ENCODE measurements at regions not wholly inside any gene's neighbourhood (a gene's known extent, or its start where the extent isn't known, plus 50 kb on each side); places are given as distances from the start of the nearest gene placed in this dataset.
"Not testable (repeated sequence)": the region's sequence is repeated elsewhere in the genome, so short reads cannot be mapped to it uniquely, and the experiment has no call there.

DNA sequence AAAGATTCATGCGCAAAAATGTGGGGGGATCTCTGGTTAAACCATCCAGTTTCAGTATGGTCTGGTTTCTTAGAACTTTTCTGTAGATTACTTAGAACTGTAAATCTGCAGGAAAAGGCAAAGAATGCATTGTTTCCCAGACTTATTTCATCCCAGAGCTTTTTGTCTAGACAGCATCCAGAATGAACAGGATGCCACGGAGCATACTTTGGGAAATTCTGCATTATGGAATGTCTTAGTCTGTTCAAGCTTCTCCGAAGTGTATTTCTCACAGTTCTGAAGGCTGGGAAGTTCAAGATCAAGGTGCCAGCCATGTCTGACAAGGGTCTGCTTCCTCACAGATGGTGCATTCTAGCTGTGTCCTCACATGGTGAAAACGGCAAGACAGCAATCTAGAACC is 136.3 kb downstream of the INHBA start:
- Histone ChIP-seq H3K27me3 (no peaks in the 10 kb centered on the region), H3K4me3 (no peak overlapping the region), H3K36me3 (replicated peaks in 1 of 2) (no peaks in the 10 kb centered on the region), H3K4me1 (replicated peaks in 1 of 2) (no peaks in the 10 kb centered on the region), H3K9me3 (replicated peaks in 1 of 3) (no peaks in the 10 kb centered on the region), H3K27ac (no peak overlapping the region)
- 81 to 88% (median 86%) methylated on average over 4 of the region's 4 CpGs for WGBS, 4 donors
- DNase-seq, result no peak
- TF ChIP-seq POLR2A (IDR thresholded peaks at IDR 0.05), result no peak
- TF ChIP-seq, protein P1, sequence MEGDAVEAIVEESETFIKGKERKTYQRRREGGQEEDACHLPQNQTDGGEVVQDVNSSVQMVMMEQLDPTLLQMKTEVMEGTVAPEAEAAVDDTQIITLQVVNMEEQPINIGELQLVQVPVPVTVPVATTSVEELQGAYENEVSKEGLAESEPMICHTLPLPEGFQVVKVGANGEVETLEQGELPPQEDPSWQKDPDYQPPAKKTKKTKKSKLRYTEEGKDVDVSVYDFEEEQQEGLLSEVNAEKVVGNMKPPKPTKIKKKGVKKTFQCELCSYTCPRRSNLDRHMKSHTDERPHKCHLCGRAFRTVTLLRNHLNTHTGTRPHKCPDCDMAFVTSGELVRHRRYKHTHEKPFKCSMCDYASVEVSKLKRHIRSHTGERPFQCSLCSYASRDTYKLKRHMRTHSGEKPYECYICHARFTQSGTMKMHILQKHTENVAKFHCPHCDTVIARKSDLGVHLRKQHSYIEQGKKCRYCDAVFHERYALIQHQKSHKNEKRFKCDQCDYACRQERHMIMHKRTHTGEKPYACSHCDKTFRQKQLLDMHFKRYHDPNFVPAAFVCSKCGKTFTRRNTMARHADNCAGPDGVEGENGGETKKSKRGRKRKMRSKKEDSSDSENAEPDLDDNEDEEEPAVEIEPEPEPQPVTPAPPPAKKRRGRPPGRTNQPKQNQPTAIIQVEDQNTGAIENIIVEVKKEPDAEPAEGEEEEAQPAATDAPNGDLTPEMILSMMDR (IDR thresholded peaks at IDR 0.05), result no peak
- intact Hi-C loops (cut with DNase I), result no loop called here

DNA sequence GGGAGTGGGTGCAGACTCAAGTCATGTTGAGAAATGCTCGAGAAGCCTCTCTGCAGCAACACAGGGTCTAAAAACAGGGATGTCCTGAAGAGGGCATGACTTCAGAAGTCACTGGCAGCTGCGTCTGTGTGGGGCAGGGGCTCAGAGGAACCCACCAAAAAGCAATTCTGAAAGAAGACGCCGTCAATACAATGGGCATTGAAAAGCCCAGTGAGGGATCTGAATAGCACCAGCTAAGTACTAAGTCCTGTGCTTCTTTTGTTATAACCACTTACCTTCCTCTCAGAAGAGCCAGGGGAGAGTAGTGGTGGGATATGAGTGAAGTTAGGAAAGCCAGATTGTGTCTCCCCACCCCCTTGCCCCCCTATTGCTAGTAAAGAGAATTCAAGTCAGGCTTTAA is 137.2 kb downstream of the INHBA start:
- H3K36me3 ChIP-seq (replicated peaks in 1 of 2), result no peaks in the 10 kb centered on the region
- DNase-seq, result no peak
- WGBS, 4 donors, result 70 to 84% (median 77%) methylated on average over 4 of the region's 4 CpGs
- H3K27me3 ChIP-seq, result no peaks in the 10 kb centered on the region
- H3K4me1 ChIP-seq (replicated peaks in 1 of 2), result no peaks in the 10 kb centered on the region
- intact Hi-C loops (cut with DNase I), result no loop called here
- H3K4me3 ChIP-seq, result no peak overlapping the region
- no peaks in the 10 kb centered on the region for H3K9me3 ChIP-seq (replicated peaks in 1 of 3)
- TF ChIP-seq, protein P1 (IDR thresholded peaks at IDR 0.05), result no peak
- TF ChIP-seq POLR2A (IDR thresholded peaks at IDR 0.05), result no peak
- no peak overlapping the region for H3K27ac ChIP-seq

DNA sequence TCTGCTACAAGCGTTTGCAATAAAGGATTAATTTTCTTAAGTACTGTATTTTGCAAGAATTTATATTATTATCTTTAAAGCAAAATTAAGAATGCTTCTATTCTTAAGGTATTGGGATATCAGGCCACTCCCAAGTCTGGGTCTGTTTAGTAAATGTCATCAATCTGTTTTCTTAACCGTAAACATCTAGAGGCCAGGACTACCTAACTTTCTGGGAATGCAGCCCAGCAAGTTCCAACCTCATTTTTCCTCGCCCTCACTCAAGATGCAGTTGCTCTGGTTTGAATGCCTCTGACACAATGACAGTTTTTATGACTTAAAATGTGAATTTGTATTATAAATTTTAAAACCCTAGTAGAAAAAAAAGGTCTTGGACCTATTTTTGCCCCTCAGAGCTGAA is 143.5 kb downstream of the INHBA start:
- WGBS, 4 donors, result 82 to 92% (median 91%) methylated on average over 3 of the region's 3 CpGs

DNA sequence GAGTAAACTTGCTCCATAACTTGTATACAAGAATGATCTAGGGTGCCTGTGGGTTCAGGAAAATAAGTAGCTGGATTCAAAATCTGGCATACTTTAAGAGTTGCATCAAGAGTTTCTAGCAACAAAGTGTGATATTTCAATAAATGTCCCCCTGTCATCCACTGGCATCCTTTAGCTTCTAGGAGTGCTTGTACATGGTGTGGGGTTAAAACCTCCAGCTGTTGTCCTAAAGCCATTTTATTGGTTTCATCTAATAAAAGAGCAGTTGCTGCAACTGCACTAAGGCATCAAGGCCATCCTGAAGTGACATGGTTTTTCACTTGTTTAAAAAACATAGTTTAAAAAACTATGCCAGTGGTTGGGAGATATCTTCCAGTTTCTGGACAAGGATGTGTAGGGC is 148.4 kb downstream of the INHBA start:
- Histone ChIP-seq H3K9me3 (replicated peaks in 1 of 3) (no peaks in the 10 kb centered on the region), H3K4me1 (replicated peaks in 1 of 2) (no peaks in the 10 kb centered on the region), H3K27ac (no peak overlapping the region), H3K36me3 (replicated peaks in 1 of 2) (no peaks in the 10 kb centered on the region), H3K27me3 (no peaks in the 10 kb centered on the region), H3K4me3 (no peak overlapping the region)
- TF ChIP-seq POLR2A (IDR thresholded peaks at IDR 0.05), result no peak
- TF ChIP-seq, protein P1 (IDR thresholded peaks at IDR 0.05), result no peak
- intact Hi-C loops (cut with DNase I), result no loop called here
- DNase-seq, result no peak

More for the DNA sequence above, 143.5 kb downstream of the INHBA start:
- no peak for DNase-seq
- Histone ChIP-seq H3K4me1 (replicated peaks in 1 of 2) (no peaks in the 10 kb centered on the region), H3K27me3 (no peaks in the 10 kb centered on the region), H3K27ac (no peak overlapping the region), H3K9me3 (replicated peaks in 1 of 3) (no peaks in the 10 kb centered on the region), H3K36me3 (replicated peaks in 1 of 2) (no peaks in the 10 kb centered on the region), H3K4me3 (no peak overlapping the region)
- TF ChIP-seq, protein P1 (IDR thresholded peaks at IDR 0.05), result no peak
- no peak for TF ChIP-seq POLR2A (IDR thresholded peaks at IDR 0.05)
- intact Hi-C loops (cut with DNase I), result no loop called here

DNA sequence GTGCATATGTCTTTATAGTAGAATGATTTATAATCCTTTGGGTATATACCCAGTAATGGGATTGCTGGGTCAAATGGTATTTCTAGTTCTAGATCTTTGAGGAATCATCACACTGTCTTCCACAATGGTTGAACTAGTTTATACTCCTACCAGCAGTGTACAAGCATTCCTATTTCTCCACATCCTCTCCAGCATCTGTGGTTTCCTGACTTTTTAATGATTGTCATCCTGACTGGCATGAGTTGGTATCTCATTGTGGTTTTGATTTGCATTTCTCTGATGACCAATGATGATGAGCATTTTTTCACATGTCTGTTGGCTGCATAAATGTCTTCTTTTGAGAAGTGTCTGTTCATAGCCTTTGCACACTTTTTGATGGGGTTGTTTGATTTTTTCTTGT is 152.8 kb downstream of the INHBA start:
- H3K4me3 ChIP-seq; H3K9me3 ChIP-seq (replicated peaks in 1 of 3); H3K27ac ChIP-seq; H3K27me3 ChIP-seq; intact Hi-C loops (cut with DNase I); DNase-seq; H3K4me1 ChIP-seq (replicated peaks in 1 of 2); H3K36me3 ChIP-seq (replicated peaks in 1 of 2): not testable (repeated sequence)
